HEK293 (cell line): ENCODE measurements at regions not wholly inside any gene's neighbourhood (a gene's known extent, or its start where the extent isn't known, plus 50 kb on each side); places are given as distances from the start of the nearest gene placed in this dataset.

Experiments
- HOXD13 ChIP-seq: sonication (generic); formaldehyde crosslinking; IDR thresholded peaks from 2 replicates; pipeline ENCODE4 v1.8.0; 2022; ENCODE audit warnings: missing genetic modification reagents, borderline replicate concordance
- KLF10 ChIP-seq: fragments of 450-650 bp; IDR thresholded peaks from 2 replicates; pipeline ENCODE4 v1.5.1; 2018; ENCODE audit warnings: missing biosample characterization, mild to moderate bottlenecking, missing genetic modification characterization
- MYNN ChIP-seq: fragments of 450-650 bp; formaldehyde crosslinking; IDR thresholded peaks from 2 replicates; pipeline ENCODE4 v1.5.1; 2016; ENCODE audit warnings: missing biosample characterization, missing genetic modification characterization, borderline replicate concordance
- ZEB2 ChIP-seq: fragments of 450-650 bp; formaldehyde crosslinking; IDR thresholded peaks from 2 replicates; pipeline ENCODE4 v1.5.1; 2016; ENCODE audit warnings: missing biosample characterization, missing genetic modification characterization
- ZNF2 ChIP-seq: fragments of 450-650 bp; formaldehyde crosslinking; IDR thresholded peaks from 2 replicates; pipeline ENCODE4 v1.5.1; 2016; ENCODE audit warnings: missing biosample characterization, missing genetic modification characterization
- ZNF48 ChIP-seq: fragments of 450-650 bp; formaldehyde crosslinking; IDR thresholded peaks from 2 replicates; pipeline ENCODE4 v1.5.1; 2016; ENCODE audit warnings: missing biosample characterization, missing genetic modification characterization
- ZNF548 ChIP-seq: fragments of 450-650 bp; formaldehyde crosslinking; IDR thresholded peaks from 2 replicates; pipeline ENCODE4 v1.5.1; 2016; ENCODE audit warnings: missing biosample characterization, missing genetic modification characterization
- ZNF561 ChIP-seq: fragments of 450-650 bp; IDR thresholded peaks from 2 replicates; pipeline ENCODE4 v1.5.1; 2018; ENCODE audit warnings: missing biosample characterization, missing genetic modification characterization, borderline replicate concordance
- ZNF747 ChIP-seq: fragments of 450-650 bp; formaldehyde crosslinking; IDR thresholded peaks from 2 replicates; pipeline ENCODE4 v1.5.1; 2016; ENCODE audit warnings: missing biosample characterization, missing genetic modification characterization
- ZSCAN4 ChIP-seq: fragments of 450-650 bp; formaldehyde crosslinking; IDR thresholded peaks from 2 replicates; pipeline ENCODE4 v1.5.1; 2017; ENCODE audit warnings: missing biosample characterization, missing genetic modification characterization
- TF ChIP-seq, protein P1 (sequence below): fragments of 450-650 bp; formaldehyde crosslinking; IDR thresholded peaks from 2 replicates; pipeline ENCODE4 v1.5.1; 2016; ENCODE audit warnings: missing biosample characterization, missing genetic modification characterization
- TF ChIP-seq, protein P2 (sequence below): fragments of 450-650 bp; formaldehyde crosslinking; IDR thresholded peaks from 2 replicates; pipeline ENCODE4 v1.5.1; 2016; ENCODE audit warnings: missing biosample characterization, missing genetic modification characterization, low read depth

GRCh38 chr10:31118556-31118955 lies 86.9 kb upstream of the ZNF438 start:
- no peak for TF ChIP-seq MYNN
- no peak for TF ChIP-seq ZNF747 (tag by site-specific recombination)
- no peak for TF ChIP-seq ZEB2 (tag by site-specific recombination)
- no peak for TF ChIP-seq ZSCAN4 (tag by site-specific recombination)
- TF ChIP-seq, protein P1, sequence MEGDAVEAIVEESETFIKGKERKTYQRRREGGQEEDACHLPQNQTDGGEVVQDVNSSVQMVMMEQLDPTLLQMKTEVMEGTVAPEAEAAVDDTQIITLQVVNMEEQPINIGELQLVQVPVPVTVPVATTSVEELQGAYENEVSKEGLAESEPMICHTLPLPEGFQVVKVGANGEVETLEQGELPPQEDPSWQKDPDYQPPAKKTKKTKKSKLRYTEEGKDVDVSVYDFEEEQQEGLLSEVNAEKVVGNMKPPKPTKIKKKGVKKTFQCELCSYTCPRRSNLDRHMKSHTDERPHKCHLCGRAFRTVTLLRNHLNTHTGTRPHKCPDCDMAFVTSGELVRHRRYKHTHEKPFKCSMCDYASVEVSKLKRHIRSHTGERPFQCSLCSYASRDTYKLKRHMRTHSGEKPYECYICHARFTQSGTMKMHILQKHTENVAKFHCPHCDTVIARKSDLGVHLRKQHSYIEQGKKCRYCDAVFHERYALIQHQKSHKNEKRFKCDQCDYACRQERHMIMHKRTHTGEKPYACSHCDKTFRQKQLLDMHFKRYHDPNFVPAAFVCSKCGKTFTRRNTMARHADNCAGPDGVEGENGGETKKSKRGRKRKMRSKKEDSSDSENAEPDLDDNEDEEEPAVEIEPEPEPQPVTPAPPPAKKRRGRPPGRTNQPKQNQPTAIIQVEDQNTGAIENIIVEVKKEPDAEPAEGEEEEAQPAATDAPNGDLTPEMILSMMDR (tag by site-specific recombination): no peak
- no peak for TF ChIP-seq ZNF48 (tag by site-specific recombination)
- TF ChIP-seq, protein P2, sequence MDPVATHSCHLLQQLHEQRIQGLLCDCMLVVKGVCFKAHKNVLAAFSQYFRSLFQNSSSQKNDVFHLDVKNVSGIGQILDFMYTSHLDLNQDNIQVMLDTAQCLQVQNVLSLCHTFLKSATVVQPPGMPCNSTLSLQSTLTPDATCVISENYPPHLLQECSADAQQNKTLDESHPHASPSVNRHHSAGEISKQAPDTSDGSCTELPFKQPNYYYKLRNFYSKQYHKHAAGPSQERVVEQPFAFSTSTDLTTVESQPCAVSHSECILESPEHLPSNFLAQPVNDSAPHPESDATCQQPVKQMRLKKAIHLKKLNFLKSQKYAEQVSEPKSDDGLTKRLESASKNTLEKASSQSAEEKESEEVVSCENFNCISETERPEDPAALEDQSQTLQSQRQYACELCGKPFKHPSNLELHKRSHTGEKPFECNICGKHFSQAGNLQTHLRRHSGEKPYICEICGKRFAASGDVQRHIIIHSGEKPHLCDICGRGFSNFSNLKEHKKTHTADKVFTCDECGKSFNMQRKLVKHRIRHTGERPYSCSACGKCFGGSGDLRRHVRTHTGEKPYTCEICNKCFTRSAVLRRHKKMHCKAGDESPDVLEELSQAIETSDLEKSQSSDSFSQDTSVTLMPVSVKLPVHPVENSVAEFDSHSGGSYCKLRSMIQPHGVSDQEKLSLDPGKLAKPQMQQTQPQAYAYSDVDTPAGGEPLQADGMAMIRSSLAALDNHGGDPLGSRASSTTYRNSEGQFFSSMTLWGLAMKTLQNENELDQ (tag by site-specific recombination): no peak
- TF ChIP-seq ZNF561: no peak
- TF ChIP-seq HOXD13: no peak
- TF ChIP-seq ZNF2: no peak
- no peak for TF ChIP-seq ZNF548
- no peak for TF ChIP-seq KLF10 (tag by site-specific recombination)
